Stimulated activated CD4-positive, alpha-beta T cell treated with anti-CD3 and anti-CD28 coated beads, Interleukin-15, amount 100 ng/mL, for 48 hours (primary cell): ENCODE measurements at regions not wholly inside any gene's neighbourhood (a gene's known extent, or its start where the extent isn't known, plus 50 kb on each side); places are given as distances from the start of the nearest gene placed in this dataset.
A peak's percentile ranks its signal among the peaks of the same experiment; 100 is the strongest.

ENCODE experiments used
- DNase-seq, 2 donors: peaks; one replicate each; pipeline ENCODE4 v3.0.0-alpha.2; 2020; ENCODE audit warnings: low read depth in 2 of 2

GRCh38 chr13:99823961-99824360 lies 147.6 kb downstream of the ZIC5 start:
- DNase-seq = no peak

GRCh38 chr13:99822820-99823219 lies 148.7 kb downstream of the ZIC5 start:
- DNase-seq = no peak

GRCh38 chr13:99821741-99822140 lies 149.8 kb downstream of the ZIC5 start:
- DNase-seq = no peak

GRCh38 chr13:99819967-99820366 lies 151.6 kb downstream of the ZIC5 start:
- DNase-seq = no peak

- DNase-seq = no peak
Measured at GRCh38 chr13:99816321-99816720, 155.2 kb downstream of the ZIC5 start.

- no peak for DNase-seq
Measured at GRCh38 chr13:99813336-99814095, 158.1 kb downstream of the ZIC5 start.

GRCh38 chr13:99812625-99813024 lies 158.9 kb downstream of the ZIC5 start:
- DNase-seq = no peak

- DNase-seq = no peak
Measured at GRCh38 chr13:99811067-99811700, 160.4 kb downstream of the ZIC5 start.

- no peak for DNase-seq
Measured at GRCh38 chr13:99809926-99810325, 161.6 kb downstream of the ZIC5 start.

GRCh38 chr13:99809496-99809895 lies 162.1 kb downstream of the ZIC5 start:
- DNase-seq = no peak

- DNase-seq = no peak
Measured at GRCh38 chr13:99808786-99809185, 162.8 kb downstream of the ZIC5 start.

GRCh38 chr13:99806671-99807070 lies 164.9 kb downstream of the ZIC5 start:
- DNase-seq = no peak

GRCh38 chr13:99805361-99805760 lies 166.2 kb downstream of the ZIC5 start:
- DNase-seq = no peak

- DNase-seq = no peak
Measured at GRCh38 chr13:99803141-99803540, 168.4 kb downstream of the ZIC5 start.

- no peak for DNase-seq
Measured at GRCh38 chr13:99802416-99802815, 169.2 kb downstream of the ZIC5 start.

GRCh38 chr13:99800951-99801350 lies 170.6 kb downstream of the ZIC5 start:
- no peak for DNase-seq

GRCh38 chr13:99800011-99800410 lies 171.6 kb downstream of the ZIC5 start:
- no peak for DNase-seq

GRCh38 chr13:99798756-99799155 lies 172.8 kb downstream of the ZIC5 start:
- no peak for DNase-seq

GRCh38 chr13:99797691-99798090 lies 173.9 kb downstream of the ZIC5 start:
- DNase-seq = no peak

- peak in 1 of 2 donors; percentile 4 for DNase-seq
Measured at GRCh38 chr13:99796175-99796819, 175.3 kb downstream of the ZIC5 start.

GRCh38 chr13:99792079-99792921 lies 179.3 kb downstream of the ZIC5 start:
- DNase-seq = no peak

GRCh38 chr13:99782669-99783068 lies 188.9 kb downstream of the ZIC5 start:
- no peak for DNase-seq
